Esophagus squamous epithelium (tissue), 5 donors: ENCODE measurements at regions not wholly inside any gene's neighbourhood (a gene's known extent, or its start where the extent isn't known, plus 50 kb on each side); places are given as distances from the start of the nearest gene placed in this dataset.
"Not testable (repeated sequence)": the region's sequence is repeated elsewhere in the genome, so short reads cannot be mapped to it uniquely, and the experiment has no call there.

Experiments used
- DNase-seq: peaks from one replicate; lab custom pipeline; 2025; lab: John Stamatoyannopoulos, UW
- H3K27ac ChIP-seq, 4 donors: fragments of 200-600 bp; sonication (generic); one replicate each; pipeline ENCODE4 v1.5.1; 2016 to 2019; ENCODE audit warnings: mild to moderate bottlenecking in 1 of 4
- H3K27me3 ChIP-seq, 4 donors: fragments of 200-600 bp; sonication (generic); 1 replicate in 3 of 4; 2 replicates in 1 of 4; pipeline versions ENCODE4 v1.5.1 to v1.6.0; 2017 to 2021; ENCODE audit warnings: antibody characterized with exemption in 1 of 4
- H3K36me3 ChIP-seq, 3 donors: fragments of 200-600 bp; sonication (generic); one replicate each; pipeline ENCODE4 v1.5.1; 2016 to 2019
- H3K4me1 ChIP-seq, 3 donors: fragments of 200-600 bp; sonication (generic); one replicate each; pipeline ENCODE4 v1.5.1; 2017 to 2019
- H3K4me3 ChIP-seq, 4 donors: fragments of 200-600 bp; sonication (generic); 1 replicate in 3 of 4; 2 replicates in 1 of 4; pipeline ENCODE4 v1.5.1; 2016 to 2019; ENCODE audit warnings: mild to moderate bottlenecking in 2 of 4, moderate library complexity in 1 of 4
- H3K9me3 ChIP-seq, 3 donors: fragments of 200-600 bp; sonication (generic); one replicate each; pipeline ENCODE4 v1.5.1; 2016 to 2019
- CTCF ChIP-seq, 6 experiments: fragments of 450-650 bp in 4 of 6; fragments of 200-600 bp in 2 of 6; sonication (generic) in 2 of 6; IDR thresholded peaks; one replicate each; pipeline ENCODE4 v1.5.1; 2016 to 2019; ENCODE audit warnings: antibody characterized with exemption in 6 of 6, mild to moderate bottlenecking in 4 of 6, moderate library complexity in 4 of 6
- POLR2A ChIP-seq, 4 donors: fragments of 450-650 bp; IDR thresholded peaks; one replicate each; pipeline ENCODE4 v1.6.1; 2017; ENCODE audit warnings: antibody characterized with exemption in 4 of 4, mild to moderate bottlenecking in 4 of 4, moderate library complexity in 3 of 4
- WGBS, 2 donors: methylation state at CpG; one replicate each; pipeline ENCODE4 v1.1.5; 2018; 5-methylcytosine and 5-hydroxymethylcytosine counted together
- intact Hi-C: fragments of 100-400 bp; cut with DNase I; formaldehyde crosslinking; loops from one replicate; pipeline ENCODE4 v1.15.0; 2022
- donor health status: DM: yes; HTN: yes; CAD: no.

GRCh38 chr10:29862923-29863614, 196.3 kb downstream of the JCAD start:
- peak overlapping the region; percentile 58 to 78 (median 60) for H3K27ac ChIP-seq
- TF ChIP-seq POLR2A (IDR thresholded peaks at IDR 0.05), result no peak
- no peak for TF ChIP-seq CTCF (IDR thresholded peaks at IDR 0.05)
- H3K4me1 ChIP-seq, result peaks cover 20 to 46% (median 31%) of the 10 kb centered on the region in 3 donors
- H3K9me3 ChIP-seq, result no peaks in the 10 kb centered on the region
- intact Hi-C loops, result no loop called here
- 34 to 55% methylated on average over 4 of the region's 4 CpGs for WGBS, 2 donors
- no peaks in the 10 kb centered on the region for H3K27me3 ChIP-seq
- no peak overlapping the region for H3K4me3 ChIP-seq
- H3K36me3 ChIP-seq, result no peaks in the 10 kb centered on the region
- DNase-seq, result no peak

GRCh38 chr10:29861811-29862505, 197.4 kb downstream of the JCAD start:
- no peak for DNase-seq
- Histone ChIP-seq H3K36me3 (no peaks in the 10 kb centered on the region), H3K27ac (peak overlapping the region; percentile 58 to 78 (median 60)), H3K4me1 (peaks cover 20 to 53% (median 33%) of the 10 kb centered on the region in 3 donors), H3K9me3 (no peaks in the 10 kb centered on the region), H3K27me3 (no peaks in the 10 kb centered on the region), H3K4me3 (no peak overlapping the region)
- WGBS, 2 donors, result 57 to 62% methylated on average over 4 of the region's 4 CpGs
- TF ChIP-seq POLR2A (IDR thresholded peaks at IDR 0.05) (no peak), CTCF (IDR thresholded peaks at IDR 0.05) (no peak)
- intact Hi-C loops, result no loop called here

GRCh38 chr10:29861231-29861630, 198.2 kb downstream of the JCAD start:
- Histone ChIP-seq H3K4me1 (peaks cover 20 to 53% (median 33%) of the 10 kb centered on the region in 3 donors), H3K27ac (peak overlapping the region in 1 of 4 donors; percentile 78)
- H3K9me3 ChIP-seq, intact Hi-C loops, DNase-seq, H3K27me3 ChIP-seq, H3K36me3 ChIP-seq, H3K4me3 ChIP-seq: not testable (repeated sequence)
- 81 to 82% methylated on average over 5 of the region's 5 CpGs for WGBS, 2 donors

GRCh38 chr10:29860166-29860565, 199.2 kb downstream of the JCAD start:
- WGBS, 2 donors, result 73 to 79% methylated on average over 9 of the region's 9 CpGs
- no peak overlapping the region for H3K4me3 ChIP-seq
- TF ChIP-seq CTCF (IDR thresholded peaks at IDR 0.05) (no peak), POLR2A (IDR thresholded peaks at IDR 0.05) (no peak)
- no peak for DNase-seq
- no peaks in the 10 kb centered on the region for H3K27me3 ChIP-seq
- H3K36me3 ChIP-seq, result no peaks in the 10 kb centered on the region
- H3K27ac ChIP-seq, result peak overlapping the region in 3 of 4 donors; percentile 5 to 25 (median 13)
- no peaks in the 10 kb centered on the region for H3K9me3 ChIP-seq
- peaks cover 20 to 58% (median 33%) of the 10 kb centered on the region in 3 donors for H3K4me1 ChIP-seq
- intact Hi-C loops, result no loop called here

GRCh38 chr10:29859521-29860130, 199.8 kb downstream of the JCAD start:
- TF ChIP-seq CTCF (IDR thresholded peaks at IDR 0.05) (no peak), POLR2A (IDR thresholded peaks at IDR 0.05) (no peak)
- Histone ChIP-seq H3K4me1 (peaks cover 20 to 63% (median 37%) of the 10 kb centered on the region in 3 donors), H3K27me3 (no peaks in the 10 kb centered on the region), H3K9me3 (no peaks in the 10 kb centered on the region), H3K4me3 (no peak overlapping the region), H3K27ac (peak overlapping the region in 3 of 4 donors; percentile 5 to 25 (median 13)), H3K36me3 (no peaks in the 10 kb centered on the region)
- intact Hi-C loops, result loop anchor here (10.0 kb wide), 1 partner anchor 85 kb away; no protein-coding TSS in a partner anchor
- no peak for DNase-seq
- WGBS, 2 donors, result 52 to 56% methylated on average over 6 of the region's 6 CpGs
